SK-N-SH treated with all-trans-retinoic acid at 6 μM for 48 hours (cell line): ENCODE measurements at regions not wholly inside any gene's neighbourhood (a gene's known extent, or its start where the extent isn't known, plus 50 kb on each side); places are given as distances from the start of the nearest gene placed in this dataset.
"Not testable (repeated sequence)": the region's sequence is repeated elsewhere in the genome, so short reads cannot be mapped to it uniquely, and the experiment has no call there.

Source experiments
- ATAC-seq: fragments of 200-7000 bp; cut with Tn5 transposase; 3 replicates; pipeline ENCODE4 v1.9.1; 2020; ENCODE audit warnings: mild to moderate bottlenecking, moderate library complexity
- ARNTL ChIP-seq: fragments of 450-650 bp; formaldehyde crosslinking; IDR thresholded peaks from 2 replicates; pipeline ENCODE4 v1.5.0; 2020; ENCODE audit warnings: low read depth, mild to moderate bottlenecking, moderate library complexity, borderline replicate concordance
- BACH2 ChIP-seq: fragments of 250-450 bp; sonication (Bioruptor Pico); IDR thresholded peaks from 2 replicates; pipeline ENCODE4 v1.9.0; 2021; ENCODE audit warnings: mild to moderate bottlenecking, borderline replicate concordance
- CSDC2 ChIP-seq: fragments of 250-450 bp; sonication (Bioruptor Pico); IDR thresholded peaks from 2 replicates; pipeline ENCODE4 v1.5.0; 2020; ENCODE audit warnings: mild to moderate bottlenecking, moderate library complexity
- ISL1 ChIP-seq: fragments of 250-450 bp; sonication (Bioruptor Pico); IDR thresholded peaks from 2 replicates; pipeline ENCODE4 v2.1.2; 2022; ENCODE audit warnings: mild to moderate bottlenecking, moderate library complexity
- OSR1 ChIP-seq: fragments of 250-450 bp; sonication (Bioruptor Pico); IDR thresholded peaks from 2 replicates; pipeline ENCODE4 v1.8.0; 2022; ENCODE audit warnings: moderate library complexity, mild to moderate bottlenecking, inconsistent platforms
- SNAI2 ChIP-seq: fragments of 250-450 bp; sonication (Bioruptor Pico); IDR thresholded peaks from 2 replicates; pipeline ENCODE4 v1.5.0; 2020; ENCODE audit warnings: mild to moderate bottlenecking, moderate library complexity
- ZC3H10 ChIP-seq: fragments of 250-450 bp; sonication (Bioruptor Pico); IDR thresholded peaks from 2 replicates; pipeline ENCODE4 v1.5.1; 2021; ENCODE audit warnings: mild to moderate bottlenecking, moderate library complexity
- ZFP3 ChIP-seq: fragments of 250-450 bp; sonication (Bioruptor Pico); IDR thresholded peaks from 2 replicates; pipeline ENCODE4 v1.5.0; 2020; ENCODE audit warnings: mild to moderate bottlenecking, moderate library complexity
- ZFP30 ChIP-seq: fragments of 450-650 bp; formaldehyde crosslinking; IDR thresholded peaks from 2 replicates; pipeline ENCODE4 v1.5.0; 2022; ENCODE audit warnings: mild to moderate bottlenecking, moderate library complexity
- ZNF565 ChIP-seq: fragments of 450-650 bp; formaldehyde crosslinking; conservative IDR thresholded peaks from 2 replicates; pipeline ENCODE4 v1.5.0; 2020; ENCODE audit warnings: low read depth, mild to moderate bottlenecking, moderate library complexity
- ZNF70 ChIP-seq: fragments of 450-650 bp; formaldehyde crosslinking; IDR thresholded peaks from 2 replicates; pipeline ENCODE4 v1.5.0; 2020; ENCODE audit warnings: mild to moderate bottlenecking, moderate library complexity
- ZNF8 ChIP-seq: fragments of 450-650 bp; formaldehyde crosslinking; IDR thresholded peaks from 2 replicates; pipeline ENCODE4 v1.5.0; 2020; ENCODE audit warnings: mild to moderate bottlenecking, moderate library complexity
- TF ChIP-seq, protein P1 (sequence below): fragments of 250-450 bp; sonication (Bioruptor Pico); IDR thresholded peaks from 2 replicates; pipeline ENCODE4 v1.8.0; 2021; ENCODE audit warnings: low read depth, mild to moderate bottlenecking, moderate library complexity, borderline replicate concordance
- TF ChIP-seq, protein P2 (sequence below): fragments of 250-450 bp; sonication (Bioruptor Pico); IDR thresholded peaks from 2 replicates; pipeline ENCODE4 v1.5.0; 2020; ENCODE audit warnings: mild to moderate bottlenecking, moderate library complexity
- TF ChIP-seq, protein P3 (sequence below): fragments of 250-450 bp; sonication (Bioruptor Pico); IDR thresholded peaks from 2 replicates; pipeline ENCODE4 v1.5.1; 2021; ENCODE audit warnings: mild to moderate bottlenecking, moderate library complexity

DNA sequence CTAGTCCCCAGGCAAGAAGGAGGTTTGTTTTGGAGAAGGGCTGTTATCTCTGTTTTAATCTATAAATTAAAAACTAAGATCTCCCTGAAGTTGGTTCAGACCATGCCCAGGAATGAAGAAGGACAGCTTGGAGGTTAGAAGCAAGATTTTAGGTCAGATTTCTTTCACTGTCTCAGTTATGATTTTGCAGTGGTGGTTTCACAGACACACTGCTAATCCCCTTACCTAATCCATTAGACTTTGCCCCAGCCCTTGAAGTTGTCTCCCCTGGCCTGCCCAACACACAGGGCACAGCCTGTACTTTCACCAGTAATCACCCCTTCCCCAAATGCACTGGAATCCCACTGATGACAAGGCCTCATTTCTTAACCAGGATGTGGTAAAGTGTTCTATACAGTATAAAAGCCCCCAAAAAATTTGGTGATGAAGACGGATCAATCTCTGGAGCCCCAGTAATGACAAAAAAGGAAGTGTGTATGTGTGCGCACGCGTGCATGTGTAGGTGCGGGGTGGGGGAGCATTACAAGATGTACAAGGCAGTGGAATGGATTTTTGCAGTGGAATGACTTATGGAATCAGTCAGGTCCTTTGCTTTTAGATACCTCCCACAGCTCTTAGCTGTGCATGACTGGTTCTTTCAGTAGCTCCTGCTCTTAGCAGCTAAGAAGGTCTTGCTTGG, 73.1 kb upstream of the TERB2 start:
- no peak for TF ChIP-seq ZNF8 (CRISPR knock-in tag)
- no peak for TF ChIP-seq BACH2 (CRISPR knock-in tag)
- no peak for TF ChIP-seq ZFP30 (CRISPR knock-in tag)
- TF ChIP-seq, protein P1, sequence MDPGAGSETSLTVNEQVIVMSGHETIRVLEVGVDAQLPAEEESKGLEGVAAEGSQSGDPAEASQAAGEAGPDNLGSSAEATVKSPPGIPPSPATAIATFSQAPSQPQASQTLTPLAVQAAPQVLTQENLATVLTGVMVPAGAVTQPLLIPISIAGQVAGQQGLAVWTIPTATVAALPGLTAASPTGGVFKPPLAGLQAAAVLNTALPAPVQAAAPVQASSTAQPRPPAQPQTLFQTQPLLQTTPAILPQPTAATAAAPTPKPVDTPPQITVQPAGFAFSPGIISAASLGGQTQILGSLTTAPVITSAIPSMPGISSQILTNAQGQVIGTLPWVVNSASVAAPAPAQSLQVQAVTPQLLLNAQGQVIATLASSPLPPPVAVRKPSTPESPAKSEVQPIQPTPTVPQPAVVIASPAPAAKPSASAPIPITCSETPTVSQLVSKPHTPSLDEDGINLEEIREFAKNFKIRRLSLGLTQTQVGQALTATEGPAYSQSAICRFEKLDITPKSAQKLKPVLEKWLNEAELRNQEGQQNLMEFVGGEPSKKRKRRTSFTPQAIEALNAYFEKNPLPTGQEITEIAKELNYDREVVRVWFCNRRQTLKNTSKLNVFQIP (CRISPR knock-in tag): no peak
- TF ChIP-seq, protein P2, sequence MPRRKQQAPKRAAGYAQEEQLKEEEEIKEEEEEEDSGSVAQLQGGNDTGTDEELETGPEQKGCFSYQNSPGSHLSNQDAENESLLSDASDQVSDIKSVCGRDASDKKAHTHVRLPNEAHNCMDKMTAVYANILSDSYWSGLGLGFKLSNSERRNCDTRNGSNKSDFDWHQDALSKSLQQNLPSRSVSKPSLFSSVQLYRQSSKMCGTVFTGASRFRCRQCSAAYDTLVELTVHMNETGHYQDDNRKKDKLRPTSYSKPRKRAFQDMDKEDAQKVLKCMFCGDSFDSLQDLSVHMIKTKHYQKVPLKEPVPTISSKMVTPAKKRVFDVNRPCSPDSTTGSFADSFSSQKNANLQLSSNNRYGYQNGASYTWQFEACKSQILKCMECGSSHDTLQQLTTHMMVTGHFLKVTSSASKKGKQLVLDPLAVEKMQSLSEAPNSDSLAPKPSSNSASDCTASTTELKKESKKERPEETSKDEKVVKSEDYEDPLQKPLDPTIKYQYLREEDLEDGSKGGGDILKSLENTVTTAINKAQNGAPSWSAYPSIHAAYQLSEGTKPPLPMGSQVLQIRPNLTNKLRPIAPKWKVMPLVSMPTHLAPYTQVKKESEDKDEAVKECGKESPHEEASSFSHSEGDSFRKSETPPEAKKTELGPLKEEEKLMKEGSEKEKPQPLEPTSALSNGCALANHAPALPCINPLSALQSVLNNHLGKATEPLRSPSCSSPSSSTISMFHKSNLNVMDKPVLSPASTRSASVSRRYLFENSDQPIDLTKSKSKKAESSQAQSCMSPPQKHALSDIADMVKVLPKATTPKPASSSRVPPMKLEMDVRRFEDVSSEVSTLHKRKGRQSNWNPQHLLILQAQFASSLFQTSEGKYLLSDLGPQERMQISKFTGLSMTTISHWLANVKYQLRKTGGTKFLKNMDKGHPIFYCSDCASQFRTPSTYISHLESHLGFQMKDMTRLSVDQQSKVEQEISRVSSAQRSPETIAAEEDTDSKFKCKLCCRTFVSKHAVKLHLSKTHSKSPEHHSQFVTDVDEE: no peak
- no peak for TF ChIP-seq ISL1 (CRISPR knock-in tag)
- no peak for TF ChIP-seq ZNF565 (CRISPR knock-in tag)
- TF ChIP-seq SNAI2 (CRISPR knock-in tag): no peak
- no peak for TF ChIP-seq CSDC2 (CRISPR knock-in tag)
- TF ChIP-seq, protein P3, sequence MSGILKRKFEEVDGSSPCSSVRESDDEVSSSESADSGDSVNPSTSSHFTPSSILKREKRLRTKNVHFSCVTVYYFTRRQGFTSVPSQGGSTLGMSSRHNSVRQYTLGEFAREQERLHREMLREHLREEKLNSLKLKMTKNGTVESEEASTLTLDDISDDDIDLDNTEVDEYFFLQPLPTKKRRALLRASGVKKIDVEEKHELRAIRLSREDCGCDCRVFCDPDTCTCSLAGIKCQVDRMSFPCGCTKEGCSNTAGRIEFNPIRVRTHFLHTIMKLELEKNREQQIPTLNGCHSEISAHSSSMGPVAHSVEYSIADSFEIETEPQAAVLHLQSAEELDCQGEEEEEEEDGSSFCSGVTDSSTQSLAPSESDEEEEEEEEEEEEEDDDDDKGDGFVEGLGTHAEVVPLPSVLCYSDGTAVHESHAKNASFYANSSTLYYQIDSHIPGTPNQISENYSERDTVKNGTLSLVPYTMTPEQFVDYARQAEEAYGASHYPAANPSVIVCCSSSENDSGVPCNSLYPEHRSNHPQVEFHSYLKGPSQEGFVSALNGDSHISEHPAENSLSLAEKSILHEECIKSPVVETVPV (CRISPR knock-in tag): no peak
- no peak for TF ChIP-seq ZC3H10
- TF ChIP-seq ZFP3 (CRISPR knock-in tag): no peak
- no peak for TF ChIP-seq ZNF70 (CRISPR knock-in tag)
- no peak for TF ChIP-seq ARNTL (CRISPR knock-in tag)
- no peak for TF ChIP-seq OSR1
- no peak for ATAC-seq

DNA sequence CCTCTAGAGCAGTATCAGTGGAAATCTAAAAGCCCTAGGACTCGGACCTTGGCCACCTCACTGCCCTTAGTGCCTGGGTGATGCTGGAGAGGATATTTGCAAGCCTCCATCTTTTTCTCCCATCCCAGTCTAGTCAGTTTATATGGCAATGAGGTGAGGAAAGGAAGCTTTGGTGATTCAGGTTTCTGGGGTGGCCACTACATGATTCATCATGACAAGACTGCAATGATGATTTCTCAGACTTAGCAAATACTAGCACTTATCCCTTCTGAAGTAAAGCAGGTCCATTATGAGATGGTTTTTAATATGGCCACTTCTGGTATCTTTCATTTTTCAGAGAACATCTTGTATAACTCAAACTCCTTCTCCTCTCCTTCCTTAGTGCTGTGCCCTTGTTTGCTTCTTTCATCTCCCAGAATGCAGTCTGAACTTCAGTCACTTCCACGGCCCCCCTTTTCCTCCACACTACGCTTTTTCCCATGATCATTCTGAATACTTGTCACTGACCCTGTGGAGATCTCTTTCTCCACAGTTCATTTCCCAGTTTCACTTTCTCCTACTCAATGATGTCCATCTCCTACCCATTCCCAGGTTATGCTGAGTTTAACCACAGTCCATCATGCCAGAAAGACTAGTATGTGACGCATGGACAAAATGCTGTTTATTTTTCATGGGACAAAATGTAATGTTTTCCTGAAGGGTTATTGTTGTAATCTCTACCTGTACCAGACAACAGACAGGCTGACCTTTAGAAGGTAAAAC, 57.4 kb upstream of the TERB2 start:
- ATAC-seq: not testable (repeated sequence)

DNA sequence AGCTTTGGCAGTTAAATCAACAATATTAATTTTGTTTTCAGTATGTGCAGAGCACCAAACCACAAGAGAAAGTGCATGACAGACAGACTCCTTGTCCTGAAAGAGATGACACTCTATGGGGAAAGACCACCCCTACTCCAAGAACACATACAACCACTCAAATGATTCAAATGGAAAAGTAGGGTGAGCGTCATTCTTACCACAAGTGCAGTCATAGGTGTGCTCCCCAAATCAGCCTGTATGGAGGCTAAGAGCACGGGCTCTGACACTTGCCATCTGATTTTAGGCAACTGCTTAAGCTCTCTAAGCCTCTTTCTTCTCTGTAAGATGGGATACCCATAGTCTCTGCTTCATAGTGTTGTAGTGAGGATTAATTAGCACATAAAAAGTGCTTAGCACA, 56.7 kb upstream of the TERB2 start:
- not testable (repeated sequence) for ATAC-seq

DNA sequence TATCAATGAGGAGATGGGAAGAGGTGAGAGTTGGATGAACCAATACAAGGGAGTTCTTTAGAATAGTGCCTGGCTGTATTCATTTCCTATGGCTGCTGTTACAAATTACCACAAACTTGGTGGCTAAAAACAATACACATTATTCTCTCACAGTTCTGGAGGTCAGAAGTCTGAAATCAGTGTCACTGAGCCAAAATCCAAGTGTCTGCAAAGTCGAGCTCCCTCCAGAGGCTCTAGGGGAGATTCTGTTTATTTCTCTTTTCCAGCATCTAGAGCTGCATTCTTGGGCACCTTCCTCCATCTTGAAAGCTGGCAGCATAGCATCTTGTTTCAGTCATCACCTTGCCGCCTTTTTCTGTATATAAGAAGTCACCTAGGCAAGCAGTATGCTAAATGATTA, 55.7 kb upstream of the TERB2 start:
- not testable (repeated sequence) for ATAC-seq

DNA sequence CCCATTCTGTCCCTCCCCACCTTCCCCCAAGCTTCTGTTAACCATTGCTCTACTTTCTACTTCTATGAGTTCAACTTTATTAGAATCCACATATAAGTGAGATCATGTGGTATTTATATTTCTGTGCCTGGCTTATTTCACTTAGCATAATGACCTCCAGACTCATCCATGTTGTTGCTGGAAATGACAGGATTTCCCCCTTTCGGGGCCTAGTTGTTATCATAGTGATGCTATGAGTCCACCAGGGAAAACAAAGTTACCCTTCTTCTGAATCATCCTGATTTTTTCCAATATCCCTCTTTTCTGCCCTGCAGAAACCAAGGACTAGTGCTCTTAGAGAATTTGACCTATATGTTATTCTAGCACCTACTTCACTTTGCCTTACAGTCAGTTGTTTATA, 53.2 kb upstream of the TERB2 start:
- ATAC-seq: not testable (repeated sequence)

DNA sequence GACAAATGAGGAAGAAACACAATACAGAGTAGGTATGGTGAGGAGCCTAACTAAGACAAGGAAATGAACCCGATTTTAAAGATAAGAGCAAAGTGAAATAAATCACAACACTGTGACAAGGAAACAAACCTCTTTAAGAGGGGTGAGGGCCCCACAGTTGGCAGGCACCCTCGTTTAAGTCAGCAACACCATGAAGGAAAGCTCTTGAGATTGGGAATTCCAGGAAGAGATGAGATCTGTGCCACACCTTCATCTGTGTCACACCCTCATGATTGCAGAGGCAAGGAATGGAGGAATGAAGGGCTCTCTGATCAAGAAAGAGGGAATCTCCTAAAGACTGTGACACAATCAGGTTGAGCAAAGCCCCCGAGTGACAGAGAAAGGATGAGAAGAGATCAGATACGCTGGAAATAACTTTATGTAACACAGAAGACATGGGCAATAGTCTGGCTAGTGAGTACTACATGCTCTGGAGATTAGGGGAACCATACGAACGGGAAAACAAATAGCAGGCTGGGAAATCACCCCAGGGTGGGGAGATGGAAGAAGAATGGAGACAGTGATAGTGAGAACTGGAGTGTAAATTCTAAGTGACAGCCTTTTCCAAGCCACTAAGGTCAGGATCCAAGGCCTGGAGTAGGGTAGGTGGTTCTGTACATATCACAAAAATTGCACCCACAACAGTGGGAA, 51.7 kb upstream of the TERB2 start:
- not testable (repeated sequence) for ATAC-seq
